Lower leg skin (tissue), 3 donors: ENCODE measurements at regions not wholly inside any gene's neighbourhood (a gene's known extent, or its start where the extent isn't known, plus 50 kb on each side); places are given as distances from the start of the nearest gene placed in this dataset.

ENCODE experiments used
- POLR2A ChIP-seq, 2 donors: fragments of 450-650 bp; IDR thresholded peaks; one replicate each; pipeline ENCODE4 v1.6.1; 2016 to 2017; ENCODE audit warnings: antibody characterized with exemption in 2 of 2, mild to moderate bottlenecking in 1 of 2, moderate library complexity in 1 of 2
- TF ChIP-seq, protein P1 (sequence below), 3 donors: fragments of 450-650 bp; IDR thresholded peaks; one replicate each; pipeline ENCODE4 v1.5.1; 2016; ENCODE audit warnings: antibody characterized with exemption in 3 of 3, mild to moderate bottlenecking in 3 of 3, moderate library complexity in 2 of 3

DNA sequence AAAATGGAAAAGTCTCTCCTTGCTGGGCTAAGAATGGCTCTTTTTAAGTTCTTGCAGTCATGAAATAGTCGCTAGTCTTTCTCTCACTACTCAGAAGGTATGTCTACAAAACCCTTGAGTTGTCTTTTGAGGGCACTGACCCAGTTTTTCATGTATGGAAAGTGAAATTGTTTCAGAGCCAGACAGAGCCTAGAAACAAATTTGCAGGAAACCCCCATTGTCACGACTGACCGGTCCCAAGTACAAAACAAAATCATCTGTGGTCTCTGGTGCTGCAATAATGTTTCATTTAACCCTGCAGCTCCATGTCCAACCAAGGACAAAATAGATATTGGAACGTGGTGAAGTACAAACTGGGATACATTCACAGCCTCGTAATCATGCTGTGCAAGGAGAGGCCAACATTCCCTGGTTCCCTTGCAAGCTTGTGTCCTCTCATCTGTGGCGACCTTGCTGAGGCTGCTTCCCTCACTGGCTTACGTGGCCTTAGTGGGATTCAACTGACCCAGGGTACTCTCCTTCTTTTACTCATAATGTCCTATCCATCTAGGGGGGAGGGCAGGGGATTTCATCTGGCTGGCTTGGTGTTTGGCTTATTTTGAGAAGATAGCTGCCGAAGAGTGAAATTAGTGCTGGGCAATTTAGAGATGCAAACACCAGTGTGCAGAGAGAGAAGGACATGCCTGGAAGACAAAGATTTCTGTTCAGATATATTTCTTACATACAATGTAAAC is 172.5 kb downstream of the IPMK start:
- TF ChIP-seq, protein P1, sequence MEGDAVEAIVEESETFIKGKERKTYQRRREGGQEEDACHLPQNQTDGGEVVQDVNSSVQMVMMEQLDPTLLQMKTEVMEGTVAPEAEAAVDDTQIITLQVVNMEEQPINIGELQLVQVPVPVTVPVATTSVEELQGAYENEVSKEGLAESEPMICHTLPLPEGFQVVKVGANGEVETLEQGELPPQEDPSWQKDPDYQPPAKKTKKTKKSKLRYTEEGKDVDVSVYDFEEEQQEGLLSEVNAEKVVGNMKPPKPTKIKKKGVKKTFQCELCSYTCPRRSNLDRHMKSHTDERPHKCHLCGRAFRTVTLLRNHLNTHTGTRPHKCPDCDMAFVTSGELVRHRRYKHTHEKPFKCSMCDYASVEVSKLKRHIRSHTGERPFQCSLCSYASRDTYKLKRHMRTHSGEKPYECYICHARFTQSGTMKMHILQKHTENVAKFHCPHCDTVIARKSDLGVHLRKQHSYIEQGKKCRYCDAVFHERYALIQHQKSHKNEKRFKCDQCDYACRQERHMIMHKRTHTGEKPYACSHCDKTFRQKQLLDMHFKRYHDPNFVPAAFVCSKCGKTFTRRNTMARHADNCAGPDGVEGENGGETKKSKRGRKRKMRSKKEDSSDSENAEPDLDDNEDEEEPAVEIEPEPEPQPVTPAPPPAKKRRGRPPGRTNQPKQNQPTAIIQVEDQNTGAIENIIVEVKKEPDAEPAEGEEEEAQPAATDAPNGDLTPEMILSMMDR (IDR thresholded peaks at IDR 0.05) = no peak
- TF ChIP-seq POLR2A (IDR thresholded peaks at IDR 0.05) = no peak
